ENCODE measurements at regions not wholly inside any gene's neighbourhood (a gene's known extent, or its start where the extent isn't known, plus 50 kb on each side); places are given as distances from the start of the nearest gene placed in this dataset.
"Not testable (repeated sequence)": the region's sequence is repeated elsewhere in the genome, so short reads cannot be mapped to it uniquely, and the experiment has no call there.

GRCh38 chr9:108762348-108763055 lies 93.3 kb downstream of the ACTL7B start:
- no peak for DNase-seq

- peak; percentile 62 for DNase-seq
Observed at GRCh38 chr9:108761655-108762347, 94.0 kb downstream of the ACTL7B start.

- DNase-seq: no peak
Observed at GRCh38 chr9:108760841-108761240, 94.9 kb downstream of the ACTL7B start.

- no peak for DNase-seq
Observed at GRCh38 chr9:108759835-108760234, 96.0 kb downstream of the ACTL7B start.

GRCh38 chr9:108759399-108759798 lies 96.4 kb downstream of the ACTL7B start:
- no peak for DNase-seq

- DNase-seq: no peak
Observed at GRCh38 chr9:108756746-108757490, 98.9 kb downstream of the ACTL7B start.

- DNase-seq: no peak
Observed at GRCh38 chr9:108755979-108756378, 99.8 kb downstream of the ACTL7B start.

- DNase-seq: no peak
Observed at GRCh38 chr9:108751369-108751768, 104.4 kb downstream of the ACTL7B start.

GRCh38 chr9:108750661-108751215 lies 105.0 kb downstream of the ACTL7B start:
- no peak for DNase-seq

- no peak for DNase-seq
Observed at GRCh38 chr9:108748776-108749175, 107.0 kb downstream of the ACTL7B start.

- DNase-seq: no peak
Observed at GRCh38 chr9:108746864-108747263, 108.9 kb downstream of the ACTL7B start.

GRCh38 chr9:108746001-108746400 lies 109.8 kb downstream of the ACTL7B start:
- DNase-seq: no peak

GRCh38 chr9:108744641-108745040 lies 111.1 kb downstream of the ACTL7B start:
- no peak for DNase-seq

GRCh38 chr9:108743901-108744371 lies 111.8 kb downstream of the ACTL7B start:
- peak; percentile 51 for DNase-seq

GRCh38 chr9:108743416-108743815 lies 112.4 kb downstream of the ACTL7B start:
- no peak for DNase-seq

- no peak for DNase-seq
Observed at GRCh38 chr9:108742191-108742590, 113.6 kb downstream of the ACTL7B start.

GRCh38 chr9:108731292-108731691 lies 124.5 kb downstream of the ACTL7B start:
- DNase-seq: not testable (repeated sequence)

GRCh38 chr9:108727580-108728111 lies 128.1 kb downstream of the ACTL7B start:
- peak; percentile 66 for DNase-seq

- DNase-seq: no peak
Observed at GRCh38 chr9:108724652-108725051, 131.1 kb downstream of the ACTL7B start.

- no peak for DNase-seq
Observed at GRCh38 chr9:108724122-108724521, 131.7 kb downstream of the ACTL7B start.

GRCh38 chr9:108722396-108722795 lies 133.4 kb downstream of the ACTL7B start:
- DNase-seq: no peak

- DNase-seq: no peak
Observed at GRCh38 chr9:108720191-108720642, 135.6 kb downstream of the ACTL7B start.

GRCh38 chr9:108710424-108710823 lies 145.4 kb downstream of the ACTL7B start:
- DNase-seq: no peak
